H1 (cell line): ENCODE measurements at regions not wholly inside any gene's neighbourhood (a gene's known extent, or its start where the extent isn't known, plus 50 kb on each side); places are given as distances from the start of the nearest gene placed in this dataset.

Experiments
- BCL11A ChIP-seq, 2 experiments: IDR thresholded peaks; one replicate each; pipeline ENCODE4 v1.6.1; 2011; ENCODE audit warnings: low read depth in 2 of 2, low read length in 2 of 2, mild to moderate bottlenecking in 2 of 2
- CBX8 ChIP-seq: fragments of 300-800, 300-1000 bp; sonication (generic); IDR thresholded peaks from 2 replicates; pipeline ENCODE4 v1.7.1; 2016; ENCODE audit warnings: low read depth, low read length, borderline replicate concordance
- CEBPB ChIP-seq: IDR thresholded peaks from 2 replicates; pipeline ENCODE4 v1.6.1; 2012; ENCODE audit warnings: low read depth, low read length
- EP300 ChIP-seq, 2 experiments: IDR thresholded peaks; 1 replicate in 1 of 2; 2 replicates in 1 of 2; pipeline ENCODE4 v1.6.1; 2011 to 2012; ENCODE audit warnings: low read depth in 2 of 2, low read length in 2 of 2, mild to moderate bottlenecking in 2 of 2, borderline replicate concordance in 1 of 2, inconsistent platforms in 1 of 2, moderate library complexity in 1 of 2
- NANOG ChIP-seq: IDR thresholded peaks from 2 replicates; pipeline ENCODE4 v1.6.1; 2011; ENCODE audit warnings: low read length, low read depth, mild to moderate bottlenecking, inconsistent platforms; ENCODE audit not compliant: insufficient read depth, poor library complexity, severe bottlenecking
- POLR2A ChIP-seq, 2 experiments: IDR thresholded peaks; 1 replicate in 1 of 2; 2 replicates in 1 of 2; pipeline ENCODE4 v1.6.1; 2011; ENCODE audit warnings: low read depth in 2 of 2, low read length in 2 of 2, mild to moderate bottlenecking in 2 of 2; ENCODE audit errors: control extremely low read depth in 1 of 2
- RAD21 ChIP-seq, 2 experiments: IDR thresholded peaks in 1 of 2; conservative IDR thresholded peaks in 1 of 2; 2 replicates each; pipeline ENCODE4 v1.6.1; 2011; ENCODE audit warnings: low read depth in 2 of 2, low read length in 2 of 2, improper control_type of control experiment in 1 of 2, inconsistent platforms in 1 of 2, mild to moderate bottlenecking in 1 of 2, moderate library complexity in 1 of 2
- SIX5 ChIP-seq: IDR thresholded peaks from 2 replicates; pipeline ENCODE4 v1.6.1; 2011; ENCODE audit warnings: mild to moderate bottlenecking, low read depth, low read length
- SP2 ChIP-seq: IDR thresholded peaks from 2 replicates; pipeline ENCODE4 v1.6.1; 2012; ENCODE audit warnings: mild to moderate bottlenecking, low read length, inconsistent platforms
- TF ChIP-seq, protein P1 (sequence below): fragments of 300-600 bp; sonication (generic); IDR thresholded peaks from 2 replicates; pipeline ENCODE4 v1.7.1; 2012; ENCODE audit warnings: low read length, moderate library complexity, mild to moderate bottlenecking, inconsistent platforms; ENCODE audit not compliant: insufficient replicate concordance

DNA sequence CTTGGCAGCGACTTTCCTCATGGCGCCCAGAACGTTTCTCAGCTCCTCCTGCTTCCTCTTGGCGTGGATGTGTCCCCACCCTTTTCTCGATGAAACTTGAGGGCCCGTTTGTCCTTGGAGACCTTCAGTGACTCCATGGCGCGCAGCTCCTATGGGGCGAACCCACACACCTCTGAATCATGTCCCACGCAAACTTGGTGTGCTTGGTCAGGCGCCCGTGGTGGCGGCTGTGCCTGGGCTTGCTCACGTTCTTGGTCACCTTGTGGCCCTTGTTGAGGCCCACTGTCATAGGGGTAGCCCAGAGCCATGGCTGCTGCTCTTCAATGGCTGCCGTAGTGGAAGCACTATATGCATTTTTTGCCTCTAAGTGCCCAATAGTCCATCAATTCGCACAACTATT, 117.5 kb upstream of the FOXP2 start (continued):
- TF ChIP-seq, protein P1, sequence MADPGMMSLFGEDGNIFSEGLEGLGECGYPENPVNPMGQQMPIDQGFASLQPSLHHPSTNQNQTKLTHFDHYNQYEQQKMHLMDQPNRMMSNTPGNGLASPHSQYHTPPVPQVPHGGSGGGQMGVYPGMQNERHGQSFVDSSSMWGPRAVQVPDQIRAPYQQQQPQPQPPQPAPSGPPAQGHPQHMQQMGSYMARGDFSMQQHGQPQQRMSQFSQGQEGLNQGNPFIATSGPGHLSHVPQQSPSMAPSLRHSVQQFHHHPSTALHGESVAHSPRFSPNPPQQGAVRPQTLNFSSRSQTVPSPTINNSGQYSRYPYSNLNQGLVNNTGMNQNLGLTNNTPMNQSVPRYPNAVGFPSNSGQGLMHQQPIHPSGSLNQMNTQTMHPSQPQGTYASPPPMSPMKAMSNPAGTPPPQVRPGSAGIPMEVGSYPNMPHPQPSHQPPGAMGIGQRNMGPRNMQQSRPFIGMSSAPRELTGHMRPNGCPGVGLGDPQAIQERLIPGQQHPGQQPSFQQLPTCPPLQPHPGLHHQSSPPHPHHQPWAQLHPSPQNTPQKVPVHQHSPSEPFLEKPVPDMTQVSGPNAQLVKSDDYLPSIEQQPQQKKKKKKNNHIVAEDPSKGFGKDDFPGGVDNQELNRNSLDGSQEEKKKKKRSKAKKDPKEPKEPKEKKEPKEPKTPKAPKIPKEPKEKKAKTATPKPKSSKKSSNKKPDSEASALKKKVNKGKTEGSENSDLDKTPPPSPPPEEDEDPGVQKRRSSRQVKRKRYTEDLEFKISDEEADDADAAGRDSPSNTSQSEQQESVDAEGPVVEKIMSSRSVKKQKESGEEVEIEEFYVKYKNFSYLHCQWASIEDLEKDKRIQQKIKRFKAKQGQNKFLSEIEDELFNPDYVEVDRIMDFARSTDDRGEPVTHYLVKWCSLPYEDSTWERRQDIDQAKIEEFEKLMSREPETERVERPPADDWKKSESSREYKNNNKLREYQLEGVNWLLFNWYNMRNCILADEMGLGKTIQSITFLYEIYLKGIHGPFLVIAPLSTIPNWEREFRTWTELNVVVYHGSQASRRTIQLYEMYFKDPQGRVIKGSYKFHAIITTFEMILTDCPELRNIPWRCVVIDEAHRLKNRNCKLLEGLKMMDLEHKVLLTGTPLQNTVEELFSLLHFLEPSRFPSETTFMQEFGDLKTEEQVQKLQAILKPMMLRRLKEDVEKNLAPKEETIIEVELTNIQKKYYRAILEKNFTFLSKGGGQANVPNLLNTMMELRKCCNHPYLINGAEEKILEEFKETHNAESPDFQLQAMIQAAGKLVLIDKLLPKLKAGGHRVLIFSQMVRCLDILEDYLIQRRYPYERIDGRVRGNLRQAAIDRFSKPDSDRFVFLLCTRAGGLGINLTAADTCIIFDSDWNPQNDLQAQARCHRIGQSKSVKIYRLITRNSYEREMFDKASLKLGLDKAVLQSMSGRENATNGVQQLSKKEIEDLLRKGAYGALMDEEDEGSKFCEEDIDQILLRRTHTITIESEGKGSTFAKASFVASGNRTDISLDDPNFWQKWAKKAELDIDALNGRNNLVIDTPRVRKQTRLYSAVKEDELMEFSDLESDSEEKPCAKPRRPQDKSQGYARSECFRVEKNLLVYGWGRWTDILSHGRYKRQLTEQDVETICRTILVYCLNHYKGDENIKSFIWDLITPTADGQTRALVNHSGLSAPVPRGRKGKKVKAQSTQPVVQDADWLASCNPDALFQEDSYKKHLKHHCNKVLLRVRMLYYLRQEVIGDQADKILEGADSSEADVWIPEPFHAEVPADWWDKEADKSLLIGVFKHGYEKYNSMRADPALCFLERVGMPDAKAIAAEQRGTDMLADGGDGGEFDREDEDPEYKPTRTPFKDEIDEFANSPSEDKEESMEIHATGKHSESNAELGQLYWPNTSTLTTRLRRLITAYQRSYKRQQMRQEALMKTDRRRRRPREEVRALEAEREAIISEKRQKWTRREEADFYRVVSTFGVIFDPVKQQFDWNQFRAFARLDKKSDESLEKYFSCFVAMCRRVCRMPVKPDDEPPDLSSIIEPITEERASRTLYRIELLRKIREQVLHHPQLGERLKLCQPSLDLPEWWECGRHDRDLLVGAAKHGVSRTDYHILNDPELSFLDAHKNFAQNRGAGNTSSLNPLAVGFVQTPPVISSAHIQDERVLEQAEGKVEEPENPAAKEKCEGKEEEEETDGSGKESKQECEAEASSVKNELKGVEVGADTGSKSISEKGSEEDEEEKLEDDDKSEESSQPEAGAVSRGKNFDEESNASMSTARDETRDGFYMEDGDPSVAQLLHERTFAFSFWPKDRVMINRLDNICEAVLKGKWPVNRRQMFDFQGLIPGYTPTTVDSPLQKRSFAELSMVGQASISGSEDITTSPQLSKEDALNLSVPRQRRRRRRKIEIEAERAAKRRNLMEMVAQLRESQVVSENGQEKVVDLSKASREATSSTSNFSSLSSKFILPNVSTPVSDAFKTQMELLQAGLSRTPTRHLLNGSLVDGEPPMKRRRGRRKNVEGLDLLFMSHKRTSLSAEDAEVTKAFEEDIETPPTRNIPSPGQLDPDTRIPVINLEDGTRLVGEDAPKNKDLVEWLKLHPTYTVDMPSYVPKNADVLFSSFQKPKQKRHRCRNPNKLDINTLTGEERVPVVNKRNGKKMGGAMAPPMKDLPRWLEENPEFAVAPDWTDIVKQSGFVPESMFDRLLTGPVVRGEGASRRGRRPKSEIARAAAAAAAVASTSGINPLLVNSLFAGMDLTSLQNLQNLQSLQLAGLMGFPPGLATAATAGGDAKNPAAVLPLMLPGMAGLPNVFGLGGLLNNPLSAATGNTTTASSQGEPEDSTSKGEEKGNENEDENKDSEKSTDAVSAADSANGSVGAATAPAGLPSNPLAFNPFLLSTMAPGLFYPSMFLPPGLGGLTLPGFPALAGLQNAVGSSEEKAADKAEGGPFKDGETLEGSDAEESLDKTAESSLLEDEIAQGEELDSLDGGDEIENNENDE: no peak
- TF ChIP-seq RAD21 (IDR thresholded peaks at IDR 0.05 in 1 of 2, conservative IDR thresholded peaks at IDR 0.05 in 1 of 2; ENCODE audit: low read depth in 2 of 2, low read length in 2 of 2) (no peak), SP2 (no peak), POLR2A (IDR thresholded peaks at IDR 0.05; ENCODE audit: control extremely low read depth in 1 of 2, low read depth in 2 of 2, low read length in 2 of 2) (no peak), CEBPB (no peak), EP300 (IDR thresholded peaks at IDR 0.05; ENCODE audit: borderline replicate concordance in 1 of 2, low read depth in 2 of 2, low read length in 2 of 2) (no peak), NANOG (no peak), SIX5 (no peak), CBX8 (no peak), BCL11A (IDR thresholded peaks at IDR 0.05; ENCODE audit: low read depth in 2 of 2, low read length in 2 of 2) (no peak)
